H1 (cell line): ENCODE measurements at regions not wholly inside any gene's neighbourhood (a gene's known extent, or its start where the extent isn't known, plus 50 kb on each side); places are given as distances from the start of the nearest gene placed in this dataset.

Experiments
- CTCF ChIA-PET: fragments of 300-600 bp; sonication (Branson Sonifier 250); formaldehyde crosslinking; loops from one replicate; lab custom pipeline; 2021; ENCODE audit not compliant: partially characterized antibody; lab: Charles Lee
- POLR2A ChIA-PET: fragments of 300-600 bp; sonication (Branson Sonifier 250); formaldehyde crosslinking; loops from one replicate; lab custom pipeline; 2021; ENCODE audit warnings: inconsistent platforms; ENCODE audit not compliant: partially characterized antibody; lab: Charles Lee
- DNase-seq, 2 experiments: peaks; one replicate each; pipeline versions ENCODE4 v3.0.0 to v3.0.0-alpha.2; 2010 to 2022; ENCODE audit warnings: low spot score in 2 of 2, low read depth in 1 of 2, mixed read lengths in 1 of 2
- FAIRE-seq: peaks from 2 replicates; lab custom pipeline; 2011; peaks lifted over from hg19 to GRCh38; lab: Jason Lieb, UNC
- H2AFZ ChIP-seq: 2 replicates; pipeline ENCODE4 v1.8.1; 2012; ENCODE audit warnings: low read length, inconsistent platforms
- H2AK5ac ChIP-seq: 2 replicates; pipeline ENCODE4 v1.6.1; 2013; ENCODE audit warnings: low read depth, low read length
- H2BK120ac ChIP-seq: replicated peaks from 2 replicates; pipeline ENCODE3; 2013; ENCODE audit warnings: low read depth, low read length, inconsistent platforms
- H2BK12ac ChIP-seq: 2 replicates; pipeline ENCODE4 v1.6.1; 2013; ENCODE audit warnings: low read depth, low read length
- H2BK15ac ChIP-seq: 2 replicates; pipeline ENCODE4 v1.6.1; 2013; ENCODE audit warnings: low read length
- H2BK20ac ChIP-seq: 2 replicates; pipeline ENCODE4 v1.6.1; 2013; ENCODE audit warnings: low read length
- H2BK5ac ChIP-seq: 2 replicates; pipeline ENCODE4 v1.6.1; 2013; ENCODE audit warnings: low read depth, low read length
- H3K14ac ChIP-seq: 2 replicates; pipeline ENCODE4 v1.6.1; 2013; ENCODE audit warnings: inconsistent platforms; ENCODE audit not compliant: insufficient read length
- H3K18ac ChIP-seq: 2 replicates; pipeline ENCODE4 v1.6.1; 2013; ENCODE audit warnings: low read length; ENCODE audit errors: extremely low read depth
- H3K23ac ChIP-seq: 2 replicates; pipeline ENCODE4 v1.6.1; 2013; ENCODE audit warnings: inconsistent platforms; ENCODE audit not compliant: insufficient read length
- H3K23me2 ChIP-seq: 2 replicates; pipeline ENCODE4 v1.6.1; 2013; ENCODE audit warnings: low read depth, low read length
- H3K27ac ChIP-seq: 2 replicates; pipeline ENCODE4 v1.6.1; 2011; ENCODE audit warnings: low read depth, low read length, inconsistent platforms
- H3K27me3 ChIP-seq, 4 experiments: replicated peaks in 1 of 4; 1 replicate in 1 of 4; 2 replicates in 3 of 4; pipeline versions ENCODE4 v1.6.1 to v1.8.1; 2011 to 2013; ENCODE audit warnings: low read length in 3 of 4, mild to moderate bottlenecking in 3 of 4, inconsistent platforms in 2 of 4, mixed read lengths in 2 of 4, moderate library complexity in 1 of 4; ENCODE audit not compliant: control insufficient read depth in 3 of 4, insufficient read depth in 3 of 4; ENCODE audit errors: extremely low read depth in 1 of 4
- H3K36me3 ChIP-seq, 4 experiments: 2 replicates each; pipeline versions ENCODE4 v1.6.1 to v1.8.1; 2011 to 2013; ENCODE audit warnings: mild to moderate bottlenecking in 4 of 4, low read length in 3 of 4, moderate library complexity in 2 of 4, control low read depth in 1 of 4, inconsistent platforms in 1 of 4; ENCODE audit not compliant: insufficient read depth in 4 of 4, control insufficient read depth in 2 of 4
- H3K4ac ChIP-seq: replicated peaks from 2 replicates; pipeline ENCODE3; 2013; ENCODE audit warnings: low read length, low read depth, mixed read lengths, inconsistent platforms; ENCODE audit not compliant: insufficient read length
- H3K4me1 ChIP-seq, 4 experiments: replicated peaks in 1 of 4; 1 replicate in 1 of 4; 2 replicates in 3 of 4; pipeline versions ENCODE4 v1.6.1 to v1.8.1; 2011 to 2013; ENCODE audit warnings: low read length in 3 of 4, inconsistent platforms in 2 of 4, mixed read lengths in 1 of 4; ENCODE audit not compliant: insufficient read depth in 4 of 4, control insufficient read depth in 3 of 4
- H3K4me2 ChIP-seq, 2 experiments: 2 replicates each; pipeline versions ENCODE4 v1.6.1 to v1.8.1; 2011 to 2013; ENCODE audit warnings: low read depth in 2 of 2, low read length in 2 of 2, control low read depth in 1 of 2, inconsistent platforms in 1 of 2, mild to moderate bottlenecking in 1 of 2; ENCODE audit not compliant: insufficient read depth in 1 of 2
- H3K4me3 ChIP-seq, 4 experiments: fragments of 200-600, 300-600 bp in 1 of 4; sonication (generic), shearing (Covaris generic), sonication (Bioruptor Twin) in 1 of 4; 2 replicates each; pipeline versions ENCODE4 v1.5.1 to v1.8.1; 2011 to 2016; ENCODE audit warnings: low read length in 4 of 4, low read depth in 3 of 4, control low read depth in 2 of 4, inconsistent platforms in 2 of 4, mild to moderate bottlenecking in 2 of 4, mixed read lengths in 1 of 4, moderate library complexity in 1 of 4; ENCODE audit not compliant: insufficient read depth in 2 of 4; ENCODE audit errors: extremely low read depth in 1 of 4
- H3K56ac ChIP-seq: replicated peaks from 2 replicates; pipeline ENCODE3; 2013; ENCODE audit warnings: low read depth, mild to moderate bottlenecking, mixed read lengths, low read length, inconsistent platforms; ENCODE audit not compliant: insufficient read length
- H3K79me1 ChIP-seq: 2 replicates; pipeline ENCODE4 v1.6.1; 2013; ENCODE audit warnings: low read depth, low read length, control low read depth
- H3K79me2 ChIP-seq, 2 experiments: 2 replicates each; pipeline versions ENCODE4 v1.6.1 to v1.8.1; 2012 to 2013; ENCODE audit warnings: low read length in 2 of 2, mild to moderate bottlenecking in 2 of 2, inconsistent platforms in 1 of 2; ENCODE audit not compliant: insufficient read depth in 2 of 2, control insufficient read depth in 1 of 2
- H3K9ac ChIP-seq, 4 experiments: replicated peaks in 1 of 4; 1 replicate in 1 of 4; 2 replicates in 3 of 4; pipeline versions ENCODE4 v1.6.1 to v1.8.1; 2011 to 2013; ENCODE audit warnings: low read depth in 3 of 4, low read length in 3 of 4, control low read depth in 2 of 4, mild to moderate bottlenecking in 2 of 4, moderate library complexity in 2 of 4, inconsistent platforms in 1 of 4; ENCODE audit errors: extremely low read depth in 1 of 4
- H3K9me3 ChIP-seq, 2 experiments: 2 replicates each; pipeline versions ENCODE4 v1.6.1 to v1.8.1; 2012 to 2013; ENCODE audit warnings: mild to moderate bottlenecking in 2 of 2, moderate library complexity in 2 of 2, control low read depth in 1 of 2, inconsistent platforms in 1 of 2, low read depth in 1 of 2, low read length in 1 of 2, mixed read lengths in 1 of 2; ENCODE audit not compliant: insufficient read depth in 2 of 2
- H4K20me1 ChIP-seq, 2 experiments: replicated peaks in 1 of 2; 2 replicates each; pipeline versions ENCODE3 to v1.8.1; 2011 to 2013; ENCODE audit warnings: inconsistent platforms in 2 of 2, low read length in 2 of 2, mild to moderate bottlenecking in 1 of 2; ENCODE audit not compliant: insufficient read depth in 2 of 2, control insufficient read depth in 1 of 2
- H4K5ac ChIP-seq: 2 replicates; pipeline ENCODE4 v1.6.1; 2013; ENCODE audit warnings: low read length, low read depth, mixed read lengths, inconsistent platforms; ENCODE audit not compliant: insufficient read length
- H4K8ac ChIP-seq: 2 replicates; pipeline ENCODE4 v1.8.0; 2013; ENCODE audit warnings: mild to moderate bottlenecking, moderate library complexity, low read length, inconsistent platforms; ENCODE audit not compliant: insufficient read depth; ENCODE audit errors: extremely low read depth
- H4K91ac ChIP-seq: replicated peaks from 2 replicates; pipeline ENCODE3; 2013; ENCODE audit warnings: low read length, mixed read lengths, inconsistent platforms; ENCODE audit not compliant: insufficient read length
- ASH2L ChIP-seq: fragments of 200-600, 300-600 bp; sonication (generic); IDR thresholded peaks from one replicate; pipeline ENCODE4 v1.7.1; 2017; ENCODE audit warnings: low read length
- KDM1A ChIP-seq: fragments of 200-600, 300-600 bp; sonication (generic); IDR thresholded peaks from 2 replicates; pipeline ENCODE4 v1.7.1; 2016; ENCODE audit warnings: mild to moderate bottlenecking, low read length, borderline replicate concordance
- POU5F1 ChIP-seq: IDR thresholded peaks from 2 replicates; pipeline ENCODE4 v1.6.1; 2011; ENCODE audit warnings: low read depth, mild to moderate bottlenecking, low read length, moderate library complexity
- RAD21 ChIP-seq, 2 experiments: IDR thresholded peaks in 1 of 2; conservative IDR thresholded peaks in 1 of 2; 2 replicates each; pipeline ENCODE4 v1.6.1; 2011; ENCODE audit warnings: low read depth in 2 of 2, low read length in 2 of 2, improper control_type of control experiment in 1 of 2, inconsistent platforms in 1 of 2, mild to moderate bottlenecking in 1 of 2, moderate library complexity in 1 of 2
- RBBP5 ChIP-seq: IDR thresholded peaks from 2 replicates; pipeline ENCODE4 v1.7.1; 2012; ENCODE audit warnings: low read depth, mild to moderate bottlenecking, inconsistent platforms, low read length, moderate library complexity, borderline replicate concordance
- SRF ChIP-seq: IDR thresholded peaks from 2 replicates; pipeline ENCODE4 v1.6.1; 2011; ENCODE audit warnings: mild to moderate bottlenecking, low read depth, low read length, moderate library complexity
- WGBS, 2 experiments: shearing (Covaris generic) in 1 of 2; methylation state at CpG; one replicate each; pipeline versions ENCODE4 v1.1.6 to v1.1.7; 2013 to 2015; ENCODE audit warnings: low lambda C conversion rate in 2 of 2, mixed read lengths in 2 of 2, inconsistent platforms in 1 of 2, low coverage in 1 of 2, missing lambda C conversion rate in 1 of 2; ENCODE audit not compliant: insufficient replicate concordance in 2 of 2, insufficient coverage in 1 of 2, insufficient read length in 1 of 2; ENCODE audit errors: extremely low coverage in 1 of 2, missing lambda C conversion rate in 1 of 2; 5-methylcytosine and 5-hydroxymethylcytosine counted together
- TF ChIP-seq, protein P1 (sequence below): IDR thresholded peaks from 2 replicates; pipeline ENCODE4 v1.6.1; 2012; ENCODE audit warnings: inconsistent platforms

DNA sequence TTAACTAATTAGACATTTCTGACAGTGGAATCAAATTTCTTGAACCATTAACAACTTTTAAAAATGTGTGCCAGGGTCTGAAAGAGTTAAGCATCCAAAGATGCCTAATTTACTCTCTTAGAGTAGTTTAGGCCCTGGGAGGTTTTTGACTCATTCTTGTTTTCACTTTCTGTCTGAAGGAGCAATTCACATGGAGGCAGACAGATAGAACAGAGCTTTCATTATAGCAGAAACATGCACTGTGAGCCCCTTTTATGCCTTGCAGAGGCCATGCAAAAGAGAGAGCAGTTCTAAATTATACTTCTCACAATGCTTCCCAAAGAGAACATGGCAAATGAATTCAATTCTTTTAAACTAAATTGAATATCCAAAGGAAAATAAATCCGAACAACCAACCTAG is 554.8 kb downstream of the MFSD1 start:
- Histone ChIP-seq H3K18ac (no peak overlapping the region), H2BK15ac (no peak overlapping the region), H4K8ac (no peak overlapping the region)
- TF ChIP-seq POU5F1 (no peak), RBBP5 (no peak), ASH2L (no peak), SRF (no peak), KDM1A (no peak), RAD21 (IDR thresholded peaks at IDR 0.05 in 1 of 2, conservative IDR thresholded peaks at IDR 0.05 in 1 of 2; ENCODE audit: low read depth in 2 of 2, low read length in 2 of 2) (no peak)
- TF ChIP-seq, protein P1, sequence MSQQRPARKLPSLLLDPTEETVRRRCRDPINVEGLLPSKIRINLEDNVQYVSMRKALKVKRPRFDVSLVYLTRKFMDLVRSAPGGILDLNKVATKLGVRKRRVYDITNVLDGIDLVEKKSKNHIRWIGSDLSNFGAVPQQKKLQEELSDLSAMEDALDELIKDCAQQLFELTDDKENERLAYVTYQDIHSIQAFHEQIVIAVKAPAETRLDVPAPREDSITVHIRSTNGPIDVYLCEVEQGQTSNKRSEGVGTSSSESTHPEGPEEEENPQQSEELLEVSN: no peak
- TF ChIP-seq, all 59 proteins: peak for 0
- Histone ChIP-seq H2AFZ (no peak overlapping the region), H3K9me3 (no peaks in the 10 kb centered on the region), H2AK5ac (no peak overlapping the region), H3K27ac (no peak overlapping the region), H3K4me3 (no peak overlapping the region), H3K36me3 (no peaks in the 10 kb centered on the region), H3K4ac (no peak overlapping the region), H3K79me1 (no peaks in the 10 kb centered on the region), H3K23ac (no peak overlapping the region), H3K4me1 (peaks cover 0 to 2% (median 0%) of the 10 kb centered on the region in 4 experiments; a peak in 1 of 7 replicates), H3K79me2 (no peaks in the 10 kb centered on the region), H3K27me3 (no peaks in the 10 kb centered on the region), H2BK5ac (no peak overlapping the region), H3K23me2 (no peaks in the 10 kb centered on the region), H3K56ac (no peak overlapping the region), H3K4me2 (no peak overlapping the region), H4K5ac (no peak overlapping the region), H3K9ac (no peak overlapping the region), H3K14ac (no peak overlapping the region), H2BK12ac (no peak overlapping the region), H2BK20ac (no peak overlapping the region), H2BK120ac (no peak overlapping the region), H4K20me1 (no peaks in the 10 kb centered on the region), H4K91ac (no peak overlapping the region)
- POLR2A ChIA-PET: no interaction called here
- CTCF ChIA-PET: interaction anchor here (1.0 kb wide), 1 partner anchor 34 kb away, joined by 3 read pairs; no protein-coding TSS in a partner anchor
- DNase-seq: no peak
- 76% methylated on average over 1 of the region's 1 CpG; no CpG with 5 or more reads in 1 of the 2 experiments for WGBS, 2 experiments
- no peak for FAIRE-seq
